Panc1 (cell line): ENCODE measurements at regions not wholly inside any gene's neighbourhood (a gene's known extent, or its start where the extent isn't known, plus 50 kb on each side); places are given as distances from the start of the nearest gene placed in this dataset.

Experiments used
- CTCF ChIP-seq: fragments of 450-650 bp; IDR thresholded peaks from 2 replicates; pipeline ENCODE4 v1.5.1; 2017; ENCODE audit warnings: mild to moderate bottlenecking
- POLR2AphosphoS5 ChIP-seq: IDR thresholded peaks from 2 replicates; pipeline ENCODE4 v1.6.1; 2012; ENCODE audit warnings: mild to moderate bottlenecking, low read depth, low read length, moderate library complexity
- REST ChIP-seq, 2 experiments: IDR thresholded peaks; 2 replicates each; pipeline ENCODE4 v1.6.1; 2011 to 2012; ENCODE audit warnings: low read depth in 2 of 2, control low read depth in 1 of 2, low read length in 1 of 2, mild to moderate bottlenecking in 1 of 2, moderate library complexity in 1 of 2; ENCODE audit not compliant: insufficient read depth in 1 of 2

GRCh38 chr6:8203337-8203736 lies 101.0 kb upstream of the EEF1E1 start:
- no peak for TF ChIP-seq CTCF
- no peak for TF ChIP-seq POLR2AphosphoS5
- TF ChIP-seq REST (IDR thresholded peaks at IDR 0.05; ENCODE audit: insufficient read depth in 1 of 2, low read depth in 2 of 2, low read length in 1 of 2), result no peak
